DND-41 (cell line): ENCODE measurements at regions not wholly inside any gene's neighbourhood (a gene's known extent, or its start where the extent isn't known, plus 50 kb on each side); places are given as distances from the start of the nearest gene placed in this dataset.

Experiments
- CTCF ChIP-seq: IDR thresholded peaks from 2 replicates; pipeline ENCODE4 v1.5.1; 2012; ENCODE audit warnings: borderline replicate concordance, low read length, moderate library complexity, mild to moderate bottlenecking; ENCODE audit not compliant: poor library complexity, severe bottlenecking; ENCODE audit errors: extremely low read depth
- EZH2 ChIP-seq: IDR thresholded peaks from 3 replicates; pipeline ENCODE4 v1.6.1; 2012; ENCODE audit warnings: borderline replicate concordance, low read depth, mild to moderate bottlenecking, moderate library complexity, low read length, inconsistent platforms; ENCODE audit not compliant: severe bottlenecking

- no peak for TF ChIP-seq CTCF
- no peak for TF ChIP-seq EZH2
These were observed 193.7 kb upstream of the PWP1 start for GRCh38 chr12:107491856-107492255.
